Posterior vena cava (tissue), 2 donors: ENCODE measurements at regions not wholly inside any gene's neighbourhood (a gene's known extent, or its start where the extent isn't known, plus 50 kb on each side); places are given as distances from the start of the nearest gene placed in this dataset.
"Not testable (repeated sequence)": the region's sequence is repeated elsewhere in the genome, so short reads cannot be mapped to it uniquely, and the experiment has no call there.

Experiments used
- DNase-seq: peaks from one replicate; pipeline ENCODE4 v3.0.0-alpha.2; 2020; ENCODE audit warnings: low spot score
- intact Hi-C, 2 donors: fragments of 100-400 bp; cut with DNase I; formaldehyde crosslinking; loops; one replicate each; pipeline versions ENCODE4 v1.14.1 to v1.14.2; 2022 to 2023
- donor health status: DM: yes; HTN: yes; CAD: no.
- donor health status: DM: yes; HTN: yes; CAD: no.

DNA sequence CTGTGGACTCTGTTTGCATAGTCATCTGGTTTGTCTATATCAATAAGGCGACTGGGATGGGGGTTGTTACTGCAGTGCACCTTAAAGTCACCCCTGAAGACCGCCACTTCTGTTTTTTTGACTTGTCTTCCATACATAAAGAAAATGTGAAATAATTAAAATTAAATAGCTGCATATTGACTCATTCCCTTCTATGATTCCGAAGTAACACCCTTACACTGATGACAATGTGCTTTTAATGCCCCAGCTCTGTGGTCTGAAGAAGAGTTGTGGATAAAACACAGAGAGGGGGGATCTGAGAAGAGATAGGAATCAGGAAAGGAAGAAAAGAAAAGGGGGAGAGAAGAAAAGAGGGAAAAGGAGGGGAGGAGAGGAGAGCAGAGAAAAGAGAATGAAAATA, 796.9 kb upstream of the MBL2 start:
- no peak for DNase-seq
- intact Hi-C loops = no loop called here

GRCh38 chr10:53548664-53549063, 776.1 kb upstream of the MBL2 start:
- intact Hi-C loops = no loop called here
- DNase-seq = no peak

DNA sequence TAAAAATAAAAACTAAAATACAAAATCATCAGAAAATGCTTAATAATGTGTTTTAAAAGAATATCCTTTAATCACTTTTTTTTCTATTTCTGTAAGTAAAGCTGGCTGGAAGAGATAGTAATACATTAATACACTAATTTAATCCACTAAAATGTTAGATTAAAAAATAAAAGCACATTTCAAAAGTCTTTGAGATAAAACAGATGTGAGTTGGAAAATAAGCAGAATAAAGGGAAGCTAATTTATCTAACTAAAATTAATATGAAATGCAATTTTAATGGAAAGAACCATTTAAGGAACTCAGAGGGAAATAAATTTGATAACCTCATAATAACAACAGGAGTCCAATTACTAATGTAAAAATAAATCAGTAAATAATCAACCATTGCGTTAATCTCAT, 774.8 kb upstream of the MBL2 start:
- intact Hi-C loops = no loop called here
- DNase-seq = no peak

DNA sequence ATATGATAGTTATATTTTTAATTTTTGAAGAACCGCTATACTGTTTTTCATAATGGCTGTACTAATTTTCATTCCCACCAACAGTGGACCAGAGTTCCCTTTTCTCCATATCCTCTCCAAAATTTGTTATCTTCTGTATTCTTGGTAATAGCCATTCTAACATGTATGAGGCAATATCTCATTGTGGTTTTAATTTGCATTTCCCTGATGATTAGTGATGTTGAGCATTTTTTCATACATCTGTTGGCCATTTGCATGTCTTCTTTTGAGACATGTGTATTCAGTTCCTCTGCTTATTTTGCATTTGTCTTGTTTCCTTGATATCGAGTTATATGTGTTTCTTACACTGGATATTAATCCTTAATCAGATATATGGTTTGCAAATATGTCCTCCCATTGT, 770.8 kb upstream of the MBL2 start:
- no peak for DNase-seq
- intact Hi-C loops = no loop called here

GRCh38 chr10:53537508-53537907, 764.9 kb upstream of the MBL2 start:
- DNase-seq = no peak
- intact Hi-C loops = no loop called here

DNA sequence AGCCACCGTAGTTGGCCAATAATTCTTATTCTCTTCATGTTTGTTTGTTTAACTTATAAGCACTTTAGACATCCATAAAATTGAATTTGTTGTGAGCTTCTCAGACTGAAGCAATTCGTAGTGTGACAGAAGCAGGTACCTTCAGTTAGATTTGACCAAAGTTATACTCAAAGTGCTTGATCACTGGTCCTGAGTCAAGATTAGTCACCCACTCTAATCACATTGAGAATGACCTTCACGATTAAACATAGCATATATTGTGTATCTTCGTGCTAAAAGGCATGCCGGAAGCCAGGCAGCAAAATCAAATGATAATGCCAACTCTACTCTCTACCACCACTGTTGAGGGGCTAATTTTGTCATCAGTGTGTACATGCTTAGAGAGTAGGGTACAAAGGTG, 763.7 kb upstream of the MBL2 start:
- intact Hi-C loops = no loop called here

GRCh38 chr10:53534428-53534827, 761.8 kb upstream of the MBL2 start:
- no peak for DNase-seq
- intact Hi-C loops = no loop called here

More for the DNA sequence above, 763.7 kb upstream of the MBL2 start:
- DNase-seq = no peak

GRCh38 chr10:53528974-53529373, 756.4 kb upstream of the MBL2 start:
- no peak for DNase-seq
- intact Hi-C loops = no loop called here

DNA sequence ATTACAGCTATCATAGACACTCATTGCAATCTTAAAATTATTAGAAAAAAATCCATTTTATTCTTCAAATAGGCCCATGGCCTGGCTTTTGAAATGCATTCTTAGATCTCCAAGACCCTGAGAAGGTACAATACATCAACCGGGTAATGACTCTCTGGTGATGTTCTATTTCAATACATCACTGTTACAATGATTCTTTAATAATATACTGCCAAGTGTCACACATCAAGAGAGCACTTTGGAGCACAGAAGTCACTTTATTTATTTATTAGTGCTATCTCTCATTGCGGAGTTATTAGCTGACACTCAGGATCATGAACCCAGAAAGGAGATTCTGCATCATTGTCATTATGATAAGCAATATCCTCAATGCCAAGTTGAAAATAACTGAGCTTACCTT, 748.5 kb upstream of the MBL2 start:
- no peak for DNase-seq
- intact Hi-C loops = no loop called here

- intact Hi-C loops = no loop called here
- DNase-seq = no peak
These were observed 735.6 kb upstream of the MBL2 start for GRCh38 chr10:53508197-53508596.

GRCh38 chr10:53504492-53504891, 731.9 kb upstream of the MBL2 start:
- DNase-seq, intact Hi-C loops: not testable (repeated sequence)

GRCh38 chr10:53491774-53492173, 719.2 kb upstream of the MBL2 start:
- intact Hi-C loops = no loop called here
- DNase-seq = no peak

DNA sequence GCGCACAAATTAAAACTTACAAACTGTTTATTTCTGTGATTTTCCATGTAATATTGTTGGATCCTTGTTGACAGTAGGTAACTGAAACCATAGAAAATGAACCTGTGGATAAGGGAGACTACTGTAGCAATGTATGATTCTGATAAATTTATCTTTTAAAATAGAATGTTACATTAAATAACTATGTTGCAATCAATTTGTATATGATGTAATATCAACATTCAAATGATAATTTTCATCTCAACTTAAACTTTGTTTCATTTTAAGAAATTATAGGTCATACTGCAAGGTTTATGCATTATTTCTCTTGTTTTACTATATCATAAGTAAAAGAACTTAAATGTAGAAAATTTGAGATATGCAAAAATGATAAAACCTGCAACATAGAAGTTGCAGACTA, 718.0 kb upstream of the MBL2 start:
- intact Hi-C loops = no loop called here
- DNase-seq = no peak

DNA sequence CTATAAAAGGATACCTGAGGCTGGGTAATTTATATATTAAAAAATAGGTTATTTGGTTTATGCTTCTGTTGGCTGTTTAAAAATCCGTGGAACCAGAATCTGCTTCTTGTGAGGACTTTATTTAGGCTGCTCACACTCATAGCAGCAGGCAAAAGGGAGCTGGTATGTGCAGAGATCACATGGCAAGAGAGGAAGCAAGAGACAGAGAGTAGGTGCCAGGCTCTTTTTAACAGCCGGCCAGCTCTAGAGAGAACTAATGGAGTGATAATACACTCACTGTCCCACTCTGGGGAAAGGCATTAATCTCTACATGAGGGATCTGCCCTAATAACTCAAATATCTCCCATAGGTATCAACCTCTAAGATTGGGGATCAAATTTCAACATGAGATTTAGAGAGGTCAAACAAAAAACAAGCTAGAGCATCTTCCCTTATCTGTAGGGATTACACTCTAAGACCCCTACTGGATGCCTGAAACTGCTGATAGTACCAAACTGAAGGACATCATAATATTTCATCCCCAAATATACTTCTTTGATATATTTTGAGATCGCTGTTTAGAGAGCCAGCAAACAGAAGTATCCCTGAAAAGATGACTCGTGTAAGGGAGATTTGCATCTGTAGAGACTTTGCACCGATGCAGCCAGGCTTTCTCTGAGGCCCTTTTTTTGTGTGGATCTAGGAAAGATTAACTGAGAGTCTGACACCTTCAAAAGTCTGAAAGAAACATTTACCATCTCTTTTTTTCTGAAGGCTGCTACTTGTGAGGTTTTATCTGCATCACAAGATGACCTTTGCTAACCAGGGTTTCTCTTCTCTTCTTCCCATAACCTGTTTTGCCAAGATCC, 717.0 kb upstream of the MBL2 start:
- intact Hi-C loops = no loop called here
- no peak for DNase-seq

DNA sequence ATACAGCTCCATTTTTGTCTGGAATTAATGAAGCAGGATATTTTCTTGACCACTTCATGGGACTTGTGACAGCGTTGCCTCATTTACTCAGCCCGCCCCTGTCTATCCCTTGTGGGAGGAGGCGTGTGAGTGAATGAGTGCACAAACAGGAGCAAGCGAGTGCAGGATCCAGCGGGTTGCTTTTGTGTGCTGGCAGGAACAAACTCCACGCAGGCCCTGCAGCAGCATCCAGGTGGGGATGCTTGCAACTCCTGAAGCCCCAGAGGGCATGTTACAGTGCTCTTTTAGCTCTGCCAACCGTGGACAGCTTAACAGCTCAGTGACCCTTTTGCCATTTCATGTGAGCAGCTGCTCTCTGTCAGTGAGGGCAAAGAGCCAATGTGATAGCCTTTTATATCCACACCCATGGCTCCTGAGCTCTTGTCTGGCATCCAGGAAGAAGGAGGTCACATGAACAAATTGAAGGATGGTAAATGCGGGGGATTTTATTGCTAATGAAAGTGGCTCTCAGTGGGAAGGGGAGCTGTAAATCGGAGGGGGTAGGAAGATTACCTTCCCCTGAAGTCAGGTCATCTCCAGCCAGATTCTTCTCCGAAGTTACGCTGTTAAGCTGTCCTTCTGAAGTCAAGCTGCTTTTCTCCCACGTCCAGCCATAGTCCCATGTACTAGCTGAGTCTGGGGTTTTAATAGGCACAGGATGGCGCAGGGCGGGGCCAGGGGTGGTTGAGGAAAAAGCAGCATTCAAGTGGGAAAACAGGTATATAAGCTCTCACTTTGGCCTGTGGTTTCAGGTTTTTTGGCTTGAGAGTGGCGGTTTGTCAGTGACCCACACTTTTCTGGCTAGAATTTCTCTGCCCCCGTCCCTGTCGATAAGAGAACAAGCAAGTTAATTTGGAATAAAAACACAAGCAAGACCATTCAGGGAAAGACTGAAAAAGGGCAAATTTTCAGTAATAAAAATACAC, 714.7 kb upstream of the MBL2 start:
- intact Hi-C loops = no loop called here
- DNase-seq = peak; percentile 42

GRCh38 chr10:53485422-53485821, 712.8 kb upstream of the MBL2 start:
- DNase-seq, intact Hi-C loops: not testable (repeated sequence)

DNA sequence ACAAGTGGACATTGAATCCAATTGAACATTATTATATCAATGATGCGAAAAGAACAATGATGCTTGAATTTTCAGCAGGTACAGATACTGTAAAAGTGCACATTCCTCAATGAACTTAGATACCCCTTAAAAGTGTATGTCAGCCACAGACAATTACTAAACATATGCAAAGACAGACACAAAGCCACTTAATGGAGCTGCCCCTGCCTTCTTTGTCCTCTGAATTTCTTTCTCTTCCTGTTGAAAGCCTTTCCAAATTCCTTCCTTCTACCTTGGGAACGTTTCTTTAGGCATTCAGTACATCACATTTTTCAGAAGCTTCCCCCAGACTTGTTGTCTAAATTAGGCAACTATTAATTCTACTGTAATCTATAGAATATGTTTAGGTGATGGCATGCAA, 706.8 kb upstream of the MBL2 start:
- intact Hi-C loops = no loop called here
- DNase-seq = no peak

DNA sequence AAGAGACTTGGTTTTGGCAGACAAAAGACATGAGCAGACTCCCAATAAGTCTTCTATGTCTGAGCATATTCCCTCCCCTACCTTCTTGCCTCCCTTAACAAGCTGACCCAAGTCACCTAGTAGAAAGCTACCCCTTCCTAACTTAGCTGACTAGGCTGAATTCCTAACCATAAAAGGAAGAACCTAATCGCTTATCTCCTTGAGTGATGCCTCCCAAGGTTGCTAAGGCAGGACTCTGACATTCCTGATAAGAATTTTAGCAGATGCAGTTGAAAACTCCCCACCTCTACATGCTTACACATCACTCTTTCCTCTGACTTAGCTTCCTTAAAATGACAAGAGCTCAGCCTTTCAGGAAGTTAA, 704.7 kb upstream of the MBL2 start:
- intact Hi-C loops = no loop called here
- no peak for DNase-seq

GRCh38 chr10:53476650-53477312, 704.2 kb upstream of the MBL2 start:
- intact Hi-C loops = no loop called here
- no peak for DNase-seq

- DNase-seq = no peak
- intact Hi-C loops = no loop called here
These were observed 696.8 kb upstream of the MBL2 start for GRCh38 chr10:53469383-53469782.
